GM19372 (cell line): ENCODE measurements at regions not wholly inside any gene's neighbourhood (a gene's known extent, or its start where the extent isn't known, plus 50 kb on each side); places are given as distances from the start of the nearest gene placed in this dataset.

Experiments
- ATAC-seq: cut with Tn5 transposase; IDR thresholded peaks from one replicate; pipeline ENCODE4 v1.9.1; 2021; ENCODE audit warnings: mild to moderate bottlenecking, low read depth, moderate library complexity; ENCODE audit not compliant: unreplicated experiment

DNA sequence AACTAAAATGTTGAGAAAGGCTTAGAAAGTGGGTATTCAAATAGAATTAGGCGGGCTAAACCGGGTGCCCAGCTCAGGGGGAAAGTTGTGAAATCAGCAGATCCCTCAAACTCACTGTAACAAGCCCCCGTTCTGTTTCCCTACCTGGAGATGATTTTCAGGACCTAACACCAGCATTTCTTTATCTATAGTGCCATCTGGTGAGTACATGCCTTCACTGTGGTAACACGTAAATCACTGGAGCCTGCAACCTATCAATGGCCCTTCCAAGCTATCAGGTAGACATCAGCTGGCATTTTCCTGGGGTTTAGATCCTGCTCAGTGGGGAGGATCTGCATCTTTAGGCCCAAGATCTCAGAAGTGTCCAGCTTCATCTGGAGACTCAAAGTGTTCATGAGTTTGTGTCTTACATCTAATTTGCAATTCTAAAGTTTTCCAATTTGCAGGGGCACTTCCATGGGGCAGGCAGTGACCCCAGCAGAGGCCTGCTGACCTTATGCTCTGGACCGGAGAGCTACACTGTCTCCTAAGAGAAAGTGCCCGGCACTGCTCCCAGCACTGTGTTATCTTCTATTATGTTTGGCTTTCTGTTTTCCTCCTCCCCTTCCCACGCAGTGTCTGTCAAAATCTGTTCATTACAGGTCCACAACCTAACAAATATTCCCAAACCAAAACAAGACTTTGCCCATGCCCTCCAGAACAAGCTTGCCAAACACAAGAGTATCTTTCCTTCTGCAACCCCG lies 132.5 kb downstream of the LSM5 start:
- ATAC-seq, result no peak

DNA sequence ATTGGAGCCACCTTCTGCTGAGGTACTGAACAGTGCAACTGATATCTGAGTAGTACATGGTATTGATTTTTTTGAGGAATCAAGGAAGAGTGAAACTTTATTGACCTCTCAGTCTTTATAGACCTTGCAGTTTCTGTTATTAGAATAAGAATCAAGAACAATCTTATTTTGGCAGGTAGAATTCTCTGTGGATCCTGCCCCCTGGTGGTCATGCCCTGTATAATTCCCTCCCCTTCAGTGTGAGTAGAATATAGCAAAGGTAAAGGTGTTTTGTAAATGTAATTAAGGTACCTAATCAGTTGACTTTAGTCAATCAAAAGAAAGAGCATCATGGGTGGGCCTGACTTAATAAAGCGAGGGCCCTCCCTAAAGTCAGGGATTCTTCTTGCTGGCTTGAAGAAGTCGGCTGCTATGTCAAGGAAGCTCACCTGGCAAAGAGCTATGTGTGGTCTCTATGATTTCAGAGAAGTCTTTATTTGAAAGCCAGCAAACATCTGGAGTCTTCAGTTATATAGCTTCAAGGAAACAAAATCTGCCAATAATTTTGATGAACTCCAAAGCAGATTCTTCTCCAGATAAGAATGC lies 142.8 kb downstream of the LSM5 start:
- no peak for ATAC-seq

DNA sequence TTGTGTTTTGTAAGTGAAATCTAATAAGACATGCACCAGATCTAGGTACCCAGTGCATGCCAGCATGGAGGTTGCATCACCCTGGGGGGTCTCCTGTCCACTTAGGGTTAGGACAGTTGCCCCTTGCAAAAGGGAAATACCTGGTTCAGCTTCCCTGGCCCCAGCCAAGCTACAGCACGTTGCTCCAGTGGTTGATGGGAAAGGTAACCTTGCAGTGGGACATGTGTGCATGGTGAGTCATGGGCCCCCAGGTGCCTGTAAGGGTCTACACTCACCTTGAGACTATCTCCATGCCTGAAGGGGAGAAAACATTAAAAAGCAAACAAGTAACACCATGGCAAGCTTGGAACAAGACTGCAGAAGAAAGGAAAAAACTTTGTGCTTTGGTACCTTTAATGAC lies 143.9 kb downstream of the LSM5 start:
- ATAC-seq, result no peak

DNA sequence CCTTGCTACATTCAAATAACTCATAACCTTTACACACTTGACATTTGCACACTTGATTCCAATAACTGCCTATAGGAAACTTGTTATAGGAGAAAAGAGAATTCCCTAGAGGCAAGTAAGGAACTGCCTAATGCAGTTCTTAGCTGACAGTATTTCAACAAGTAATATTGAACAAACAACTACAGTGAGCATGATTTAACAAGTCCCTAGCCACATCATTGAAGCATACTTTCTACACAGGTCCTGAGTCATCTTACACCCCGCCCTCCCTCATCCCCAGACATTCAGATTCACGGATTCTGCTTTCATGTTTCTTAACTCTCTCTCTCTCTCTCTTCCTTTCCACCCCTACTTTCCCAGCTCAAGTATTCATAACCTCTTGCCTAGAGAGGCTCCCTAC lies 153.5 kb downstream of the LSM5 start:
- no peak for ATAC-seq

DNA sequence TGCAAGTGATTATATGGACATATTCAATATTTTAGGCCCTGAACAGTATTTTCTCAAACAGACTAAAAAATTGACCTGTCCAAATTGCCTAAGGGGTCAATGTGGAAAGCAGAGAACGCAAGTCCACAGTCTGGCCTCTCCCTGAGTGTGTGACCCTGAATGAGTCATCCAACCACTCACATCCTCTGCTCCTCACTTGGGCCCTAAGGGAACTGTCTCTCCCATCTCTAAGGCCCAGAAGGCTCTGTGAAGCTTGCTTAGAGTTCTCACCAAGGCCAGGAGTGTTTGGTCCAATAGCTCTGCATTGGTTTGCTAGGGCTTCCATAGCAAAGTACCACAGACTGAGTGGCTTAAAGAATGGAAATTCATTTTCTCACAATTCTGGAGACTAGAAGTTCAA lies 155.1 kb downstream of the LSM5 start:
- ATAC-seq, result no peak

GRCh38 chr7:32330602-32331001 lies 159.6 kb downstream of the LSM5 start:
- ATAC-seq, result no peak

DNA sequence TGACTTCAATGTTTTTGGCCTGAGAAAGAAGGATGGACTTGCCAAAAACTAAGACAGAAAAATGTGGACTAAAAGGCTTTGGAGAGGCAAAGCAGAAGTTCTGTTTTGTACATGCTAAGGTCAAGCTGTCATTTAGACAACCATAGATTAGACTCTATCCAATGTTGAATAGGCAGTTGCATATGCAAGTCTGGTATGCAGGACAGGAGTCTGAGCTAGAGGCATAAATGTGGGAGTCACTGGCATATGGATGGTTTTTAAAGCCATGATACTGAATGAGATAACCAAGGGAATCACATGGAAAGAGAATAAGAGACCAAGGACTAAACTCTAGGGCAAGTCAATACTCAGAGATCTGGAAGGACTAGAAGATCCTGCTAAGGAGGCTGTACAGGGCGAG lies 164.1 kb downstream of the LSM5 start:
- ATAC-seq, result no peak

- no peak for ATAC-seq
Measured at GRCh38 chr7:32323712-32324111, 166.5 kb downstream of the LSM5 start.

- ATAC-seq, result no peak
Measured at GRCh38 chr7:32319012-32319382, 171.2 kb downstream of the LSM5 start.

- no peak for ATAC-seq
Measured at GRCh38 chr7:32318300-32319011, 171.7 kb downstream of the LSM5 start.

GRCh38 chr7:32316839-32317238 lies 173.3 kb downstream of the LSM5 start:
- ATAC-seq, result no peak

GRCh38 chr7:32314761-32315160 lies 175.4 kb downstream of the LSM5 start:
- no peak for ATAC-seq

GRCh38 chr7:32301427-32301826 lies 188.8 kb downstream of the LSM5 start:
- no peak for ATAC-seq

- no peak for ATAC-seq
Measured at GRCh38 chr7:32299133-32299702, 191.0 kb downstream of the LSM5 start.

DNA sequence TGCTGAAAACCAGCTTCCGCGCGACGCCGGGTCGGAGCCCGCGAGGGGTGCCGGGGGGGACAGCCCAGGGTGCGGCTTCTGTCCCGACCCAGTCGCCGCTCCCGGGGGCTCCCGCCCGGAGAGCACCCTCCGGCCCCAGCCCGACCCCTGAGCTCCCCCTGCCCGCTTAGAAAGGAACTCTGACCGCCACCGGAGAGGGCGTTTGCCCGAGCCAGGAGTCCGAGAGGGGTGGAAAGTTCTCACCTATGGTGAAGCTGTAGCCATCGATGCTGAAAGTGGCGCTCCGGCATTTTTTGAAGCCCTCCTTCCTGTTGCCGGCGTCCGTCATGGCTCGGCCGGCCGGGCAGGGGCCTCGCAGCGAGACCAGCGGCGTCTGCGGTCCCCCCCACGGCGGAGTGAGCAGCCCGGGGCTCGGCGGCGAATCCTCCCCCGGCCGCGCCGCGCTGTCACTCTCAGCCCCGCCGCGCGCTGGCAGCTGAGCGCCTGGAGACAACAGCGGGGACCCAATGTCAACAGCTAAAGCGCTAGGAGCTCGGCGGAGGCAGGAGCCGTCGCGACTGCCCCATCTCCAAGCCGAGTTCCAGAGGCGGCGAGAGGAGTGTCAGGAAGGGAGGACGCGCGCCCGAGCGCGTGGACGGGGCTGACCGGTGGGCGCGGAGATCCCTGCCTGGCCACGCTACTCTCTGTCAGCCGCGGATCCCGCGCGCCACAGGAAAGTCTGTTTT lies 191.6 kb downstream of the LSM5 start:
- no peak for ATAC-seq

- no peak for ATAC-seq
Measured at GRCh38 chr7:32293833-32294232, 196.3 kb downstream of the LSM5 start.

GRCh38 chr7:32289651-32290414 lies 200.3 kb downstream of the LSM5 start:
- ATAC-seq, result no peak

DNA sequence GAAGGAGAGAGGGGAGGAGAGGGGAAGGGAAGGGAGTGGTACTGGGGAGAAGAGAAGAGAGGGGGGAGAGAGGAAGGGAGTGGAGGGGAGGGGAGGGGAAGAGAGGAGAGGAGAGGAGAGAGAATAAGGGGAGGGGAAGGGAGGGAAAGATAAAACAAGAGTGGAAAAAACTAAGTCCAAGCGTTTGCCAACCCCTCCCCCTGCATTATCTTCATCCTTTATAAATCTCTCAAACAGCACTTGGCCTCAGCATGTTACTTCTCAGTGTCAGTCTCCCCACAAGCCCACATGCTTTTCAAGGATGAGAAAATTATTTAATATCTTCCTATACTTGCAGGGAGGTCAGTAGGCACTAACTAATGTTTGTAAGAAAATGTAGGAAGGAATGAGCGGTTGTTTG lies 204.5 kb downstream of the LSM5 start:
- ATAC-seq, result no peak

DNA sequence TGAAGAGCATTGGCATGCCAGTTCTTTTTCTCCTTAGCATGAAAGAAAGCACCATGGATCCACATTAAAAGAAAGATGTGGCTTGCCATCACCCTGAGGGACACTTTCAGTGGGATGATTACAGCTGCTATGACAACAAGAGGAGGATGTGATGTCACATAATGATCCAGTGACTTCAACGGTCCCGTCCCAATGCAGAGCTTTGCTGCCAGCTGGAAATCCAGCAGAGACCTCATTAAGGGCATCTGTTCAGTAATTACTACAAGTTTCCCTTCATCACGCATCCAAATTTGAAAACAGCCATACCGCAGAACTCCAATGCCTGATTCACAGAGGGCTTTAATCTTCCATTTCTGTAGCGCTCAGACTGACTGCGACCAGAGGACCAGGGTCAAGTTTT lies 206.6 kb downstream of the LSM5 start:
- no peak for ATAC-seq

DNA sequence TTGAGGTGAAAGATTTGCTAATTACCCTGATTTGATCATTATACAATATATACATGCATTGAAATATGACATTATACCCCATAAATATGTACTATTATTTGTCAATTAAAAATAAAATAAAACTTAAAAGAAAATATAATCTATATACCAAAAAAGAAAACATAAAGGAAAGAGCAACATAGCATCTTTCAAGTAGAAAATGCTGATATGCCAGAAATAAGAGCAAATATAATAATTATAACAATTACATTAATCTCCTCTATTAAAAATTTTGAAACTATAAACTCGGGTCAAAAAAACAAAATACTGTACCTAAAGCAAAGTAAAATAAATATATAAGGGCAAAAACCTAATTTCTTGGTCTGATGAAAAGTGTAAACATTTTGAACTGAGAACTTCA lies 209.3 kb upstream of the PDE1C start:
- ATAC-seq, result no peak
